A673 (cell line): ENCODE measurements at regions not wholly inside any gene's neighbourhood (a gene's known extent, or its start where the extent isn't known, plus 50 kb on each side); places are given as distances from the start of the nearest gene placed in this dataset.

Experiments
- BruUV-seq: library from RNA; stranded (reverse); fragments of 400-500 nt; replicated peaks from 2 replicates; lab custom pipeline; 2021; lab: Mats Ljungman, UMichigan
- CTCF ChIA-PET: fragments of 300-600 bp; sonication (Branson Sonifier 250); formaldehyde crosslinking; loops from one replicate; lab custom pipeline; 2022; ENCODE audit warnings: antibody characterized with exemption; lab: Charles Lee
- POLR2A ChIA-PET: fragments of 300-600 bp; sonication (Branson Sonifier 250); formaldehyde crosslinking; loops from one replicate; lab custom pipeline; 2022; ENCODE audit warnings: antibody characterized with exemption; ENCODE audit not compliant: low non-redundant PET; lab: Charles Lee
- DNase-seq: peaks from one replicate; pipeline ENCODE4 v3.0.0-alpha.2; 2015; ENCODE audit warnings: low spot score
- H3K27ac ChIP-seq: fragments of 200-600 bp; sonication (generic); 2 replicates; pipeline ENCODE4 v1.5.1; 2016; ENCODE audit warnings: mixed run types, low read depth, mild to moderate bottlenecking, mixed read lengths, antibody characterized with exemption, low read length; ENCODE audit not compliant: poor library complexity, severe bottlenecking
- H3K27me3 ChIP-seq: fragments of 200-600 bp; sonication (generic); replicated peaks from 2 replicates; pipeline ENCODE4 v1.6.1; 2017; ENCODE audit warnings: mixed run types, low read depth, mild to moderate bottlenecking, mixed read lengths, antibody characterized with exemption, low read length; ENCODE audit not compliant: insufficient read depth, poor library complexity
- H3K36me3 ChIP-seq: fragments of 200-600 bp; sonication (generic); 2 replicates; pipeline ENCODE4 v1.6.1; 2016; ENCODE audit warnings: mixed run types, mild to moderate bottlenecking, mixed read lengths, antibody characterized with exemption, low read length; ENCODE audit not compliant: insufficient read depth, poor library complexity, severe bottlenecking
- H3K4me1 ChIP-seq: fragments of 200-600 bp; sonication (generic); 2 replicates; pipeline ENCODE4 v1.6.1; 2017; ENCODE audit warnings: mixed run types, mild to moderate bottlenecking, mixed read lengths, antibody characterized with exemption, low read length; ENCODE audit not compliant: insufficient read depth, poor library complexity, severe bottlenecking
- H3K4me3 ChIP-seq: fragments of 200-600 bp; sonication (generic); 2 replicates; pipeline ENCODE4 v1.5.1; 2016; ENCODE audit warnings: low read depth, mixed run types, mild to moderate bottlenecking, mixed read lengths, low read length; ENCODE audit not compliant: poor library complexity, severe bottlenecking
- H3K9me3 ChIP-seq: fragments of 200-600 bp; sonication (generic); 2 replicates; pipeline ENCODE4 v1.6.1; 2016; ENCODE audit warnings: mixed run types, low read depth, mild to moderate bottlenecking, mixed read lengths, antibody characterized with exemption, low read length; ENCODE audit not compliant: poor library complexity, severe bottlenecking
- EZH2 ChIP-seq: fragments of 200-600 bp; sonication (generic); IDR thresholded peaks from 2 replicates; pipeline ENCODE4 v1.6.1; 2017; ENCODE audit warnings: borderline replicate concordance, low read depth, mild to moderate bottlenecking, mixed read lengths, antibody characterized with exemption, low read length; ENCODE audit not compliant: poor library complexity, severe bottlenecking
- intact Hi-C: fragments of 100-400 bp; cut with micrococcal nuclease; formaldehyde crosslinking; loops from one replicate; pipeline ENCODE4 v1.10.0; 2022; ENCODE audit not compliant: unreplicated experiment
- TF ChIP-seq, protein P1 (sequence below): fragments of 300-800, 200-600 bp; sonication (generic); conservative IDR thresholded peaks from 2 replicates; pipeline ENCODE4 v1.5.1; 2017; ENCODE audit warnings: low read depth, mild to moderate bottlenecking, antibody characterized with exemption, low read length, moderate library complexity, mixed read lengths

DNA sequence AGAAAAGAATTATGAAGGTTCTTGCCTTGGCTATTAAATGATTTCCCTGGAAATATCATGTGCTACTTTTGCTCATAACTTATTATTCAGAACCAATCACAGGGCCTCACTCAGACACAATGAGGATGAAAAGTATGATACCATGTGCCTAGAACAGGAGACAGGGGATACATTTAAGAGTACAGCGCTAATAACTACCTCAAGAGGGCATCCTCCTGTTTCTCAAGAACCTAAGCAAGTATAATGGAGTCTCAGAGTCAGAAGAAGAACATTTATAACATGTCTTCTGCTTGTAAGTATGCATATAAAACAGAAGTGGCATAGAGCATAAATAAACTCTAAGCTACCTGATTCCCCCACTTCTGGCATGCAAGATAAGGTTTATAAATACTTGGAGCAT is 125.4 kb upstream of the MME start:
- Histone ChIP-seq H3K36me3 (no peaks in the 10 kb centered on the region), H3K9me3 (no peaks in the 10 kb centered on the region), H3K27me3 (no peaks in the 10 kb centered on the region), H3K4me1 (no peaks in the 10 kb centered on the region), H3K27ac (no peak overlapping the region), H3K4me3 (no peak overlapping the region)
- CTCF ChIA-PET = no interaction called here
- DNase-seq = peak; percentile 18
- TF ChIP-seq EZH2 = no peak
- TF ChIP-seq, protein P1, sequence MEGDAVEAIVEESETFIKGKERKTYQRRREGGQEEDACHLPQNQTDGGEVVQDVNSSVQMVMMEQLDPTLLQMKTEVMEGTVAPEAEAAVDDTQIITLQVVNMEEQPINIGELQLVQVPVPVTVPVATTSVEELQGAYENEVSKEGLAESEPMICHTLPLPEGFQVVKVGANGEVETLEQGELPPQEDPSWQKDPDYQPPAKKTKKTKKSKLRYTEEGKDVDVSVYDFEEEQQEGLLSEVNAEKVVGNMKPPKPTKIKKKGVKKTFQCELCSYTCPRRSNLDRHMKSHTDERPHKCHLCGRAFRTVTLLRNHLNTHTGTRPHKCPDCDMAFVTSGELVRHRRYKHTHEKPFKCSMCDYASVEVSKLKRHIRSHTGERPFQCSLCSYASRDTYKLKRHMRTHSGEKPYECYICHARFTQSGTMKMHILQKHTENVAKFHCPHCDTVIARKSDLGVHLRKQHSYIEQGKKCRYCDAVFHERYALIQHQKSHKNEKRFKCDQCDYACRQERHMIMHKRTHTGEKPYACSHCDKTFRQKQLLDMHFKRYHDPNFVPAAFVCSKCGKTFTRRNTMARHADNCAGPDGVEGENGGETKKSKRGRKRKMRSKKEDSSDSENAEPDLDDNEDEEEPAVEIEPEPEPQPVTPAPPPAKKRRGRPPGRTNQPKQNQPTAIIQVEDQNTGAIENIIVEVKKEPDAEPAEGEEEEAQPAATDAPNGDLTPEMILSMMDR = peak; percentile 37; the same call in 1 of the 2 replicates
- POLR2A ChIA-PET = no interaction called here
- BruUV-seq = no TSS peak
- intact Hi-C loops = loop anchor here (2.0 kb wide), 1 partner anchor 368 kb away; no protein-coding TSS in a partner anchor

- CTCF ChIA-PET = interaction anchor here (0.7 kb wide), 1 partner anchor 749 kb away, joined by 9 read pairs; no protein-coding TSS in a partner anchor
Measured at GRCh38 chr3:154953538-154953937, 126.6 kb upstream of the MME start.

DNA sequence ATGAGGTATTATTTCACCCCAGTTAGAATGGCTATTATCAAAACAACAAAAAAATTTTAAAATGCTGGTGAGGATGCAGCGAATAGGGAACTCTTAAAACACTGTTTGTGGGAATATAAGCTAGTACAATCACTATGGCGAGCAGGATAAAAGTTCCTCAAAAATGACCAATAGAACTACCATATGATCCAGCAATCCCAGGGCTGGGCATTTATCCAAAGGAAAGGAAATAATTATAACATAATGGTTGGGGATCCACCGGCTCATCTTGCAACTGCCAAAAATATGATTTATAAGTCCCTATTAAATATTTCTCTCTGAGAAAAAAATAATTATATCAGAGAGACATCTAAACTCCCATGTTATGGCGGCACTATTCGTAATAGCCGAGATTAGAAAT is 127.6 kb upstream of the MME start:
- CTCF ChIA-PET = no interaction called here
- Histone ChIP-seq H3K9me3 (no peaks in the 10 kb centered on the region), H3K4me1 (no peaks in the 10 kb centered on the region), H3K36me3 (no peaks in the 10 kb centered on the region), H3K27me3 (no peaks in the 10 kb centered on the region), H3K27ac (no peak overlapping the region), H3K4me3 (no peak overlapping the region)
- POLR2A ChIA-PET = no interaction called here
- BruUV-seq = no TSS peak
- intact Hi-C loops = no loop called here
- DNase-seq = no peak
- TF ChIP-seq EZH2 = no peak
- TF ChIP-seq, protein P1 = no peak

More at GRCh38 chr3:154953538-154953937, 126.6 kb upstream of the MME start:
- no TSS peak for BruUV-seq
- no peak for DNase-seq
- Histone ChIP-seq H3K4me1 (no peaks in the 10 kb centered on the region), H3K9me3 (no peaks in the 10 kb centered on the region), H3K27me3 (no peaks in the 10 kb centered on the region), H3K36me3 (no peaks in the 10 kb centered on the region), H3K27ac (no peak overlapping the region), H3K4me3 (no peak overlapping the region)
- intact Hi-C loops = no loop called here
- TF ChIP-seq, protein P1 = no peak
- no peak for TF ChIP-seq EZH2
- POLR2A ChIA-PET = no interaction called here
